IMR-90 (cell line): ENCODE measurements at regions not wholly inside any gene's neighbourhood (a gene's known extent, or its start where the extent isn't known, plus 50 kb on each side); places are given as distances from the start of the nearest gene placed in this dataset.

Experiments used
- ATAC-seq: fragments of 200-7000 bp; cut with Tn5 transposase; 2 replicates; pipeline ENCODE4 v1.9.1; 2020; ENCODE audit warnings: low read depth, mild to moderate bottlenecking, moderate library complexity
- BruUV-seq: library from RNA; stranded (reverse); fragments of 400-500 nt; replicated peaks from 2 replicates; lab custom pipeline; 2021; lab: Mats Ljungman, UMichigan
- CTCF ChIA-PET: fragments of 300-600 bp; formaldehyde crosslinking; extraction: SDS; loops from one replicate; lab custom pipeline; 2021; ENCODE audit warnings: antibody characterized with exemption; lab: Yijun Ruan, JAX
- POLR2A ChIA-PET: fragments of 300-600 bp; sonication (Branson Sonifier 250); formaldehyde crosslinking; loops from one replicate; lab custom pipeline; 2022; ENCODE audit warnings: antibody characterized with exemption; ENCODE audit not compliant: unreplicated experiment; lab: Charles Lee
- DNase-seq: peaks from one replicate; pipeline ENCODE4 v3.0.0; 2013
- H2AFZ ChIP-seq: replicated peaks from 2 replicates; pipeline ENCODE3; 2013; ENCODE audit warnings: low read length, mild to moderate bottlenecking; ENCODE audit not compliant: poor library complexity
- H2AK5ac ChIP-seq: 2 replicates; pipeline ENCODE4 v1.6.1; 2013; ENCODE audit warnings: low read depth, low read length, inconsistent platforms
- H2AK9ac ChIP-seq: replicated peaks from 2 replicates; pipeline ENCODE3; 2013; ENCODE audit warnings: mild to moderate bottlenecking, low read depth, low read length, moderate library complexity; ENCODE audit not compliant: poor library complexity
- H2BK120ac ChIP-seq: 2 replicates; pipeline ENCODE4 v1.6.1; 2013; ENCODE audit warnings: low read depth, low read length, inconsistent platforms
- H2BK15ac ChIP-seq: 3 replicates; pipeline ENCODE4 v1.6.1; 2013; ENCODE audit warnings: low read depth, low read length, inconsistent platforms
- H2BK20ac ChIP-seq: 2 replicates; pipeline ENCODE4 v1.6.1; 2013; ENCODE audit warnings: low read depth, mild to moderate bottlenecking, inconsistent platforms, low read length, moderate library complexity
- H2BK5ac ChIP-seq: 2 replicates; pipeline ENCODE4 v1.6.1; 2013; ENCODE audit warnings: mild to moderate bottlenecking, low read depth, low read length, inconsistent platforms; ENCODE audit not compliant: poor library complexity, severe bottlenecking
- H3K14ac ChIP-seq: replicated peaks from 2 replicates; pipeline ENCODE4 v1.6.1; 2013; ENCODE audit warnings: low read depth, low read length, inconsistent platforms
- H3K18ac ChIP-seq: 2 replicates; pipeline ENCODE4 v1.6.1; 2013; ENCODE audit warnings: low read depth, low read length, control low read depth
- H3K23ac ChIP-seq: 2 replicates; pipeline ENCODE4 v1.6.1; 2013; ENCODE audit warnings: low read depth, low read length, inconsistent platforms
- H3K27ac ChIP-seq: 2 replicates; pipeline ENCODE4 v1.5.1; 2013; ENCODE audit warnings: mild to moderate bottlenecking, control low read depth, low read length; ENCODE audit not compliant: insufficient read depth
- H3K27me3 ChIP-seq: 2 replicates; pipeline ENCODE4 v1.6.1; 2013; ENCODE audit warnings: low read length; ENCODE audit not compliant: control insufficient read depth, insufficient read depth
- H3K36me3 ChIP-seq: 2 replicates; pipeline ENCODE4 v1.6.1; 2013; ENCODE audit warnings: low read length, mixed read lengths; ENCODE audit not compliant: control insufficient read depth, insufficient read depth
- H3K4ac ChIP-seq: 2 replicates; pipeline ENCODE4 v1.6.1; 2013; ENCODE audit warnings: low read depth, low read length, inconsistent platforms
- H3K4me1 ChIP-seq: 2 replicates; pipeline ENCODE4 v1.6.1; 2013; ENCODE audit warnings: low read length, mixed read lengths; ENCODE audit not compliant: control insufficient read depth, insufficient read depth
- H3K4me2 ChIP-seq: 2 replicates; pipeline ENCODE4 v1.6.1; 2013; ENCODE audit warnings: low read depth, mild to moderate bottlenecking, control low read depth, low read length, moderate library complexity
- H3K4me3 ChIP-seq: 2 replicates; pipeline ENCODE4 v1.5.1; 2013; ENCODE audit warnings: low read depth, mild to moderate bottlenecking, control low read depth, low read length, moderate library complexity; ENCODE audit not compliant: insufficient read depth
- H3K56ac ChIP-seq: 2 replicates; pipeline ENCODE4 v1.6.1; 2013; ENCODE audit warnings: low read length, inconsistent platforms; ENCODE audit not compliant: insufficient read depth; ENCODE audit errors: extremely low read depth
- H3K79me1 ChIP-seq, 2 experiments: 2 replicates each; pipeline ENCODE4 v1.6.1; 2013; ENCODE audit warnings: low read length in 2 of 2, inconsistent platforms in 1 of 2, low read depth in 1 of 2
- H3K9ac ChIP-seq: 2 replicates; pipeline ENCODE4 v1.6.1; 2013; ENCODE audit warnings: low read depth, low read length, control low read depth
- H3K9me1 ChIP-seq: 2 replicates; pipeline ENCODE4 v1.6.1; 2013; ENCODE audit warnings: low read length, inconsistent platforms; ENCODE audit not compliant: insufficient read depth
- H3K9me3 ChIP-seq: 2 replicates; pipeline ENCODE4 v1.6.1; 2013; ENCODE audit warnings: low read length; ENCODE audit not compliant: control insufficient read depth, insufficient read depth
- H4K20me1 ChIP-seq: 2 replicates; pipeline ENCODE4 v1.6.1; 2013; ENCODE audit warnings: low read length, inconsistent platforms; ENCODE audit not compliant: insufficient read depth
- H4K5ac ChIP-seq: 2 replicates; pipeline ENCODE4 v1.6.1; 2013; ENCODE audit warnings: mild to moderate bottlenecking, low read depth, low read length, control low read depth
- H4K8ac ChIP-seq, 2 experiments: 2 replicates each; pipeline ENCODE4 v1.6.1; 2013; ENCODE audit warnings: low read depth in 2 of 2, low read length in 2 of 2, control low read depth in 1 of 2, inconsistent platforms in 1 of 2
- H4K91ac ChIP-seq: 2 replicates; pipeline ENCODE4 v1.6.1; 2013; ENCODE audit warnings: low read depth, low read length, inconsistent platforms; ENCODE audit not compliant: insufficient read depth
- CHD1 ChIP-seq: IDR thresholded peaks from 2 replicates; pipeline ENCODE4 v1.6.1; 2012; ENCODE audit warnings: low read depth, low read length, improper control_type of control experiment
- ELK1 ChIP-seq: fragments of 150-350 bp; IDR thresholded peaks from 2 replicates; pipeline ENCODE4 v1.6.1; 2016; ENCODE audit warnings: low read depth, mild to moderate bottlenecking, low read length, moderate library complexity, borderline replicate concordance
- FOS ChIP-seq: fragments of 150-350 bp; IDR thresholded peaks from 2 replicates; pipeline ENCODE4 v1.6.1; 2016; ENCODE audit warnings: low read depth, low read length
- MAFK ChIP-seq: IDR thresholded peaks from 2 replicates; pipeline ENCODE4 v1.6.1; 2012; ENCODE audit warnings: low read depth, low read length, improper control_type of control experiment
- RAD21 ChIP-seq: IDR thresholded peaks from 2 replicates; pipeline ENCODE4 v1.6.1; 2012; ENCODE audit warnings: low read length, improper control_type of control experiment
- WGBS, 2 experiments: methylation state at CpG; one replicate each; pipeline versions ENCODE4 v1.1.5 to v1.1.7; 2013; ENCODE audit warnings: missing lambda C conversion rate in 2 of 2; ENCODE audit not compliant: insufficient read length in 1 of 2; ENCODE audit errors: extremely low coverage in 2 of 2; 5-methylcytosine and 5-hydroxymethylcytosine counted together
- dilution Hi-C: fragments of 300-500 bp; cut with HindIII; formaldehyde crosslinking; loops from one replicate; pipeline ENCODE4 v1.14.3; 2018; ENCODE audit warnings: low sequenced_read_pairs; ENCODE audit not compliant: unreplicated experiment
- in situ Hi-C: fragments of 300-500 bp; cut with MboI; formaldehyde crosslinking; loops from 3 replicates; pipeline ENCODE4 v1.14.3; 2019; ENCODE audit warnings: low sequenced_read_pairs, inconsistent platforms, mixed read lengths
- intact Hi-C: fragments of 100-400 bp; cut with micrococcal nuclease; formaldehyde crosslinking; loops from 2 replicates; pipeline ENCODE4 v1.10.0; 2022

GRCh38 chr1:209057901-209058300, 525.6 kb upstream of the CAMK1G start:
- no peak overlapping the region for H3K56ac ChIP-seq
- CTCF ChIA-PET, result no interaction called here
- no peaks in the 10 kb centered on the region for H3K9me1 ChIP-seq
- H3K27ac ChIP-seq, result no peak overlapping the region
- DNase-seq (no peak), ATAC-seq (no peak)
- BruUV-seq, result no TSS peak
- no peak overlapping the region for H2BK5ac ChIP-seq
- H2BK15ac ChIP-seq, result no peak overlapping the region
- no peaks in the 10 kb centered on the region for H3K27me3 ChIP-seq
- no peak overlapping the region for H3K14ac ChIP-seq
- H3K9ac ChIP-seq, result no peak overlapping the region
- no peak overlapping the region for H4K5ac ChIP-seq
- no peak overlapping the region for H3K4me2 ChIP-seq
- POLR2A ChIA-PET, result no interaction called here
- H2BK20ac ChIP-seq, result no peak overlapping the region
- no peaks in the 10 kb centered on the region for H3K36me3 ChIP-seq
- H4K8ac ChIP-seq, result no peak overlapping the region
- H3K4me3 ChIP-seq, result no peak overlapping the region
- H4K20me1 ChIP-seq, result no peaks in the 10 kb centered on the region
- H3K79me1 ChIP-seq, result no peaks in the 10 kb centered on the region
- H3K9me3 ChIP-seq, result peaks cover 2% of the 10 kb centered on the region; the same call in 1 of the 2 replicates
- H3K23ac ChIP-seq, result no peak overlapping the region
- WGBS, 2 experiments, result no CpG with 5 or more reads among the region's 1 CpG
- H2AK9ac ChIP-seq, result no peak overlapping the region
- in situ Hi-C loops, result no loop called here
- no peaks in the 10 kb centered on the region for H3K4me1 ChIP-seq
- TF ChIP-seq MAFK, result peak; percentile 68
- TF ChIP-seq ELK1, result no peak
- TF ChIP-seq CHD1, result no peak
- TF ChIP-seq RAD21, result no peak
- no peak for TF ChIP-seq FOS
- no peak overlapping the region for H2BK120ac ChIP-seq
- no peak overlapping the region for H2AFZ ChIP-seq
- no peak overlapping the region for H2AK5ac ChIP-seq
- H4K91ac ChIP-seq, result no peak overlapping the region
- intact Hi-C loops, result no loop called here
- no peak overlapping the region for H3K18ac ChIP-seq
- no peak overlapping the region for H3K4ac ChIP-seq
- dilution Hi-C loops, result no loop called here
